ENCODE measurements at regions not wholly inside any gene's neighbourhood (a gene's known extent, or its start where the extent isn't known, plus 50 kb on each side); places are given as distances from the start of the nearest gene placed in this dataset.
A peak's percentile ranks its signal among the peaks of the same experiment; 100 is the strongest.
"Not testable (repeated sequence)": the region's sequence is repeated elsewhere in the genome, so short reads cannot be mapped to it uniquely, and the experiment has no call there.

DNA sequence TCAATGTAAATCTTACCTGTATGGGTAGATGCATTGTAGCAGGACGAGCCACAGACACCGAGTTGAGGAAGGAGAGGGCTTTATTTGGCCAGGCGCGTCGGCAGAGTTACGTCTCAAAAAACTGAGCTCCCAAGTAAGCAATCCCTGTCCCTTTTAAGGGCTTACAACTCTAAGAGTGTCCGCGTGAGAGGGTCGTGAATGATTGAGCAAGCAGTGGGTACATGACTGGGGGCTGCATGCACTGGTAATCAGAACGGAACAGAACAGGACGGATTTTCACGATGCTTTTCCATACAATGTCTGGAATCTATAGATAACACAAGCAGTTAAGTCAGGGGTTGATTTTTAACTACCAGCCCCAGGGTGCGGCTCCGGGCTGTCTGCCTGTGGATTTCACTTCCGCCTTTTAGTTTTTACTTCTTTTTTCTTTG, 524.9 kb upstream of the HTR2C start:
- TF ChIP-seq POLR2A (IDR thresholded peaks at IDR 0.05; ENCODE audit: low read length) (peak; percentile 35), GATA1 (IDR thresholded peaks at IDR 0.05; ENCODE audit: low read depth, low read length) (no peak)
- peak; percentile 66 to 86 for DNase-seq

DNA sequence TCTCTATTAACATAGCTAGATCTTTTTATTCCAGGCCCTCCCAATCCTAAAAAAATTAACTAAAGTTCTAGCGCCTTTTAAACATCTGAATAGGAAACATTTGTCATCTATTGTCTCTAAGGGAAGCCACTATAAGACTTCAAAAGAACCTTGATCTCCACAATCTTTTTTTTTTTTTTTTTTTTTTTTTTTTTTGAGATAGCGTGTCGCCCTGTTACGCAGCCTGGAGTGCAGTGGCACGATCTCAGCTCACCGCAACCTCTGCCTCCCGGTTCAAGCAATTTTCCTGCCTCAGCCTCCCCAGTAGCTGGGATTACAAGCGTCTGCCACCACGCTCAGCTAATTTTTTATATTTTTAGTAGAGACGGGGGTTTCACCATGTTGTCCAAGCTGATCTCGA, 526.5 kb upstream of the HTR2C start:
- peak; percentile 13 to 25 for DNase-seq

DNA sequence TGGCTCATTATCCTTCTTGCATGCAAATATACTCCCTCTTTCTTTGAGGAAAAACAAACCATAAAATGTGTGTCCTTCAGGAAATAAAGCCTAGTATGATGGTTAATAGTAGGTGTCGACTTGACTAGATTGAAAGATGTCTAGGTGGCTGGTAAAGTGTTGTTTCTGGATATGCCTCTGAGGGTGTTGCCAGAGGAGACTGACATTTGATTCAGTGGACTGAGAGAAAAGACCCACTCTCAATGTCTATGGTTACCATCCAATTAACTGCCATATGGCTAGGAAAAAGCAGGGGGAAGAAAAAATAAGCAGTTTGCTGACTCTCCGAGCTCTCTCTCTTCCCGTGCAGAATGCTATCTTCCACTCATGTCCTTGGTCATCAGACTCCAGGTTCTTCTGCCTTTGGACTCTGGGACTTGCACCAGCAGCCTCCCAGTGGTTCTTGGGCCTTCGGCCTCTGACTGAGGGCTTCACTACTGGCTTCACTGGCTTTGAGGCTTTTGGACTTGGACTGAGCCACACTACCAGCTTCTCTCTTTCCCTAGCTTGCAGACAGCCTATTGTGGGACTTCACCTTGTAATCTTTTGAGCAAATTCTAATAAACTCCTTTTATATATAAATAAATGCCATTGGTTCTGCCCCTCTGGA, 532.1 kb upstream of the HTR2C start:
- no peak for DNase-seq
- TF ChIP-seq POLR2A (IDR thresholded peaks at IDR 0.05; ENCODE audit: low read length): no peak
- no peak for TF ChIP-seq GATA1 (IDR thresholded peaks at IDR 0.05; ENCODE audit: low read depth, low read length)

DNA sequence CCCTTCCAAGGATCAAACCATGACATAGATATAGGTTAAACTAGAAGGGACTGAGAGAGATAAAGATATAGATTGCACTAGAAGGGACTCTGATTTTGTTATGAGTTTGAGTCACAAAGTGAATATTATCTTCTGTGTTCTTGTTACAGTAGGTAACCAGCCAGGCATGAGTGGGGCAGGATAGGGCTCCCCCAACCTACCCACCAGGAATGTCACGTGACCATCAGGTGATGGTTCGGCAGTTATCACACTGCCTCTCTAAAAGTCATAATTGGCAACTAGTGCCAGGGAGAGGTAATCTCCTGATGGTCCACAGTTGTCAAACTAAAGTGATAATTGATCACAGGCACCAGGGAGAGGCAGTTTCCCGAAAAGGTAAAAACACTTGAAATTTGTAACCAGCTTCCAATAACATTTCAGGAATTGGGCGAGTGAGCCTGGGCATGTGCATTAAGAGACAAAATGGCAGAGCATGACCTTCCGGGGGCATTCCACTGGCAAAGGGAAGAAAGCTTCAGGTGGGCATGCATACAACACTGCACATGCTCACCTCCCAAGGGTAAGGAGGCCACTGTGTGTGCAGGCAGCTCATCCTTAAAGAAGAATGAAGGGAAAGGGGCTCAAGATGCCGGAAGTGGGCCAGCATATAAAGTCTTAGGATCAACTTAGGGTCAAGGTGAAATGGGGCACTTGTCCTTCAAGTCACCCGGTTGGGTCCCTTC, 533.6 kb upstream of the HTR2C start:
- no peak for TF ChIP-seq GATA1 (IDR thresholded peaks at IDR 0.05; ENCODE audit: low read depth, low read length)
- TF ChIP-seq POLR2A (IDR thresholded peaks at IDR 0.05; ENCODE audit: low read length): peak; percentile 16
- DNase-seq: no peak

DNA sequence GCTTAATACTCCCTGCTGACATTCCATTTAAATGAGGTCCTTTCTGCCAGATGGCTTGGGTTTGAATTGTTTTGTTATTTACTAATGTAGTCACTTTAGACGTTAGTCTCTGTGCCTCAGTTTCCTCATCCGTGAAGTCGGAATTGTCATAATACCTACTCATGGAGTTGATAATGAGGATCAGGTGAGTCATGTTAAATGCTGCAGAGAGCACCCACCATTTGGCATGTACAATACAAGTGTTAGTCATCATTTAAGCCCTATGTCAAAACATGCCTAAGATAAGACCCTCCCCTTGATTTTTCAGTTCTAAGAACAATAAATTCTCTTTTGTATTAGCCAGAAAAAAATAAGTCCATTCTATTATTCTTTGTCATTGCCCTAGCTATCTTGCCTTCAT, 534.8 kb upstream of the HTR2C start:
- TF ChIP-seq GATA1 (IDR thresholded peaks at IDR 0.05; ENCODE audit: low read depth, low read length): no peak
- TF ChIP-seq POLR2A (IDR thresholded peaks at IDR 0.05; ENCODE audit: low read length): no peak
- no peak for DNase-seq

DNA sequence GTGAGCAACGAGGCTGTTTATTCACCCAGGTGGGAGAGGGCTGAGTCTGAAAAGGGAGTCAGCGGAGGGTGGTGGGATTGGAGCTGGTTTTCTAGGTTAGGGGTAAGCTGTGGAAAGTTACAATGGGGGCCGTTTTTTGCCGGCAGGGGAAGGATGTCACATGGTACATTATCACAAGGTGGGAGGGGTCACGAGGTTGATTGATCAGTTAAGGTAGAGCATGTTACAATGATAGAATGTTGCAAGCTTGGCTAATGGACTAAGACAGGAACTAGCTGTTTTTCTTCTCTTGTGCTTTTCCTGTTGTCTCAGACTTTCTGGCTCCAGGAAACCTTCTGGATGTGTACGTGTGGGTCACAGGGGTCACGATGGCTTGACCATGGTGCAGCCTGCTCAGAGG, 536.3 kb upstream of the HTR2C start:
- TF ChIP-seq POLR2A (IDR thresholded peaks at IDR 0.05; ENCODE audit: low read length): no peak
- no peak for TF ChIP-seq GATA1 (IDR thresholded peaks at IDR 0.05; ENCODE audit: low read depth, low read length)
- peak; percentile 5 to 44 for DNase-seq

DNA sequence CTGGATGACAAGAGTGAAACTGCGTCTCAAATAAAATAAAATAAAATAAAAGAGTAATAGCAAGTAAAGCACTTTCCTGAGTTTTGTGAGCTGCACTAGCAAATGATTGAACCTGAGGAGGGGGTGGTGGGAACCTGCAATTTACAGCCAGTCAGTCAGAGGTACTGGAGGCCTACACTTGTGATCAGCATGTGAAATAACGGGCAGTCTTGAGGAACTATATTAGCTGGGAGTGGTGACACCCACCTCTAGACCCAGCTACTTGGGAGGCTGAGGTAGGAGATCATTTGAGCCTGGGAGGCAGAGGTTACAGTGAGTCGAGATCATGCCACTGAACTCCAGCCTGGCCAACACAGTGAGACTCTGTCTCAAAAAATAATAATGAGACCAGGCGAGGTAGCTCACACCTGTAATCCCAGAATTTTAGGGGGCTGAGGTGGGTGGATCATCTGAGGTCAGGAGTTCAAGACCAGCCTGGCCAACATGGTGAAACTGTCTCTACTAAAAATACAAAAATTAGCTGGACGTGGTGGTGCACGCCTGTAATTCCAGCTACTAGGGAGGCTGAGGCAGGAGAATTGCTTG, 537.1 kb upstream of the HTR2C start:
- no peak for DNase-seq
- no peak for TF ChIP-seq GATA1 (IDR thresholded peaks at IDR 0.05; ENCODE audit: low read depth, low read length)
- TF ChIP-seq POLR2A (IDR thresholded peaks at IDR 0.05; ENCODE audit: low read length): no peak

DNA sequence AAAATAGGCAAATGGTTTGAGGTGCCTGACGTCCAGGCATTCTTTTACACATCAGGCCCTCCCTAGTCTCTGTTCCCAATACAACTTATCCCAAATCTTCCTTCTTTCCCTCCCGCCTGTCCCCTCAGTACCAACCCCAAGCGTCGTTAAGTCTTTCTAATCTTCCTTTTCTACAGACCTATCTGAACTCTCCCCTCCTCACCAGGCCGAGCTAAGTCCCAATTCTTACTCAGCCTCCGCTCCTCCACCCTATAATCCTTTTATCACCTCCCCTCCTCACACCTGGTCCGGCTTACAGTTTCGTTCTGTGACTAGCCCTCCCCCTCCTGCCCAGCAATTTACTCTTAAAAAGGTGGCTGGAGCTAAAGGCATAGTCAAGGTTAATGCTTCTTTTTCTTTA, 542.4 kb upstream of the HTR2C start:
- not testable (repeated sequence) for DNase-seq

DNA sequence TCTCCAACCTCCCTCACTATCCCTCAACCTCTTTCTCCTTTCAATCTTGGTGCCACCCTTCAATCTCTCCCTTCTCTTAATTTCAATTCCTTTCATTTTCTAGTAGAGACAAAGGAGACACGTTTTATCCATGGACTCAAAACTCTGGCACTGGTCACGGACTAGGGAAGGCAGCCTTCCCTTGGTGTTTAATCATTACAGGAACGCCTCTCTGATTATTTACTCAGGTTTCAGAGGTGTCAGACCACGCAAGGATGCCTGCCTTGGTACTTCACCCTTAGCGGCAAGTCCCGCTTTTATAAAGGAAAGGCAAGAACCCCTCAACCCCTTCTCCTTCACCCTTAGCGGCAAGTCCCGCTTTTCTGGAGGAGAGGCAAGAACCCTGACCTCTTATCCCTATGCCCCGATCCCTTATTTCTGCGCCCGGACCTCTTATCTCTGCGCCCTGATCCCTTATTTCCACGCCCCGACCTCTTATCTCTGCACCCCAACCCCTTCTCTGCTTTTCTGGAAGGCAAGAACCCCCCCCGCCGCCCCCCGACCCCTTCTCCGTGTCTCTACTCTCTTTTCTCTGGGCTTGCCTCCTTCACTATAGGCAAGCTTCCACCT, 543.1 kb upstream of the HTR2C start:
- peak in 1 of 2 experiments; percentile 44 for DNase-seq

DNA sequence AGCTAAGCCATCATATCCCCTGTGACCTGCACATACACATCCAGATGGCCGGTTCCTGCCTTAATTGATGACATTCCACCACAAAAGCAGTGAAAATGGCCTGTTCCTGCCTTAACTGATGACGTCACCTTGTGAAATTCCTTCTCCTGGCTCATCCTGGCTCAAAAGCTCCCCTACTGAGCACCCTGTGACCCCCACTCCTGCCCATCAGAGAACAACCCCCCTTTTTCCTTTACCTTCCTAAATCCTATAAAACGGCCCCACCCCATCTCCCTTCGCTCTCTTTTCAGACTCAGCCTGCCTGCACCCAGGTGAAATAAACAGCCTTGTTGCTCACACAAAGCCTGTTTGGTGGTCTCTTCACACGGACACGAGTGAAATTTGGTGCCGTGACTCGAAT, 543.8 kb upstream of the HTR2C start:
- not testable (repeated sequence) for DNase-seq

DNA sequence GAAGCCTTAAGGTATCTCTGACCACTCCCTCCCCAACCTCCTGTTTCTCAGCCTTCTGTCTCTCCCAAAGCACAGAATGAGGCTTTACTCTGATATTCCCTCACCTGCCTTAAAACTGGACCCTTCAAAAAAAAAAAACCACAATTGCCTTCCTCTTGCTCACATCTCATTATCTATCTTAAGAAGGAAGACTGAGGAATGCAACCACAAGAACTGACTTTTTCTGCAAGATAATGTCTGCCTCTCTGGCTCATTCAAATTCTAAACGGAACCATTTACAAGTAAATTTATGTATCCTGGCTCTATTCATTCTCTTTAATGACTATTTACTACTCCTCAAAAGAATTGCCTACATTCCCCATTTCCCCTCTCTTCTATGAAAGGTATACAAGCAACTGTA, 545.5 kb upstream of the HTR2C start:
- peak in 1 of 2 experiments; percentile 0 for DNase-seq
- TF ChIP-seq POLR2A (IDR thresholded peaks at IDR 0.05; ENCODE audit: low read length) (no peak), GATA1 (IDR thresholded peaks at IDR 0.05; ENCODE audit: low read depth, low read length) (no peak)

DNA sequence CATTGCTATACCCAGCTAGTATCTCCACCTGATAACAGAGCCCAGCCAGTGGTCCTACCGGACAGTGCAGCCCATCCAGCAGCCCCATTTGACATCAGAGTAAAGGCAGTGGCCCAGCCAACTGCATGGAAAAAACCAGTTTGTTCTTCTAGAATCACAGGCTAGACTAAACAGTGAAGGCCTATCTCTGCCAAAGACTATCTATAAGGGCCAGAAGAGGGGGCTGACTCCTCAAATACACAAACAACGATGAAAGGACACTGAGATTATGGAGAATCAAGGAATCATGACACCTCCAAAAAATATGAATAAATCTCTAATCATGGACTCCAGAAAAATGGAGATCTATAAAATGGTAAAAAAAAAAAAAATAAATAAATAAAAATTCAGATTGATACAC, 546.4 kb upstream of the HTR2C start:
- DNase-seq: peak in 1 of 2 experiments; percentile 21
- no peak for TF ChIP-seq POLR2A (IDR thresholded peaks at IDR 0.05; ENCODE audit: low read length)
- TF ChIP-seq GATA1 (IDR thresholded peaks at IDR 0.05; ENCODE audit: low read depth, low read length): no peak

DNA sequence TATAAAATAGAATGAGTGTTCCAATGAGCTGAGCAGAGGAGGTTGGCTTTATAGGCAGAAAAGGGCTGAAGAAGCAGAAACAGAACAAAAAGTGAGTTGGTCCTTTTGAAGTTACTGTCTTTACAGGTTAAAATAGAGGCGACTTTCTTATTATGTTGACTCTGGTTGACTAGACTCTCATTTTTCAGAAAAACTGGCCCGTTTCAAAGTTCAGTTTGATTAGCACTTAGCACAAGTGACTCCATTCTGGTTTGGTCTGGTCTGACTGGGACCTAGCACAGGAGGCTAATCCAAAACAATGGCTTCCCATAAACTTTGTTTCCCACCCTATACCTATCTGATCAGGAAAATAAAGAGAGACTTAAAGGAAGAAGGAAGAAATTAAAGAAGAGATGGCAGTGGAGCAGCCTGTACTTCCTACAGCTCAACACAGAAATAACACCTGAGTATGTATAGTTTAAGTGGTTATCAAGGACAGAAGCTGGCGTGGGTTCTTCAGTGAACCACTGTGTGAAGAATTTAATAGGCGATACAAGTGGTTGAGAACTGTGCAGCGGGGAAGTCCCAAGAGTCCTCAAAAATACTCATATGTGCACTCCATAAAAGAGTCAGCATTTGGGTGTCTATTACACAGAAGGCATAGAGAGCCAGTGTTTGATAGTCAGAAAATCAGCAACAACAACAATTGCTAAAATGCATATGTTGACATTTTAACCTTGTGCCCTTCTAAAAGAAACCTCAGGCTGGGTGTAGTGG, 554.8 kb upstream of the HTR2C start:
- TF ChIP-seq POLR2A (IDR thresholded peaks at IDR 0.05; ENCODE audit: low read length) (no peak), GATA1 (IDR thresholded peaks at IDR 0.05; ENCODE audit: low read depth, low read length) (no peak)
- DNase-seq: no peak

DNA sequence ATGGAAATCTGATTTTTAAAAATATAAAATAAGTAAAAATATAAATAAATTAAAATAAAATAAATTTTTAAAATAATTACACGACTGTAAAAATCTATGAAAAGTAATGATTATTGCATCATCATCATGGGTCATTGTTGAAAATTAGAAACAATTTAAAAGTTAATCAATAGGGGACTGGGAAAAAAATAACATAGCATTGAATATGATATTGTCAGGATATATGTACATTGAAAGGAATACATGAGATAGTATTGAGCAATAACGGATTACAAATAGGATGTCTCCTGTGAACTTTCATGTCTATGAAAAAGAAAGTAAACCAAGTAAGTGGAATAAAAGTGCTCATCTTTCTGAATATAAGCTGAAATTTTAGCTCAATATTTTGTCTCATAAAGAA, 566.8 kb upstream of the HTR2C start:
- TF ChIP-seq GATA1 (IDR thresholded peaks at IDR 0.05; ENCODE audit: low read depth, low read length) (no peak), POLR2A (IDR thresholded peaks at IDR 0.05; ENCODE audit: low read length) (no peak)
- no peak for DNase-seq

Measured in erythroblast (primary cell).